ENCODE measurements at regions not wholly inside any gene's neighbourhood (a gene's known extent, or its start where the extent isn't known, plus 50 kb on each side); places are given as distances from the start of the nearest gene placed in this dataset.

DNA sequence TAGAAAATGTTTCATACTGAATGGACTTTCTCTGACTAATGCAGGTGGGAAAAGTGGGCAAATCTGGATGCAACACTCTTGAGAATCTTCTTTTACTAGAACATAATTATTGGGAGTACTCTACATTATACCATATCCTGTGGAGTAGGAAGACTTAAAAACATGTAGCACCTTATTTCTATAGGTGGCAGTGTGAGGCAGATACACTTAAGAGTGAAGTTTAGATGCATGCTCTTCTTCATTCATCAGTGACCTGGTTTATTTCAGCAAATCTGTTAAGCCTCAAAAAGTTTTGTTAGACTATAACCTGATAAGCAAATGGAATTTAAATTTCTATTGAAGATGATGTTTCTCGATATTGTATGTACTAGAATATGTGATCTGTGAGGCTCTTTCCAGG lies 1087.1 kb upstream of the LRRN3 start:
- Histone ChIP-seq H3K36me3 (ENCODE audit: control insufficient read depth in 3 of 3, insufficient read depth in 3 of 3, low read length in 3 of 3) (no peaks in the 10 kb centered on the region), H3K4me3 (ENCODE audit: low read length in 3 of 3) (no peak overlapping the region), H3K27me3 (ENCODE audit: control insufficient read depth in 3 of 3, insufficient read depth in 3 of 3, low read length in 3 of 3) (no peaks in the 10 kb centered on the region), H3K27ac (ENCODE audit: low read depth, low read length) (no peak overlapping the region), H3K9ac (ENCODE audit: low read depth in 1 of 3, low read length in 3 of 3) (no peak overlapping the region), H3K9me3 (ENCODE audit: control insufficient read depth in 3 of 3, low read length in 3 of 3) (no peaks in the 10 kb centered on the region), H3K4me1 (ENCODE audit: control insufficient read depth in 3 of 3, insufficient read depth in 3 of 3, low read length in 3 of 3) (no peaks in the 10 kb centered on the region)

DNA sequence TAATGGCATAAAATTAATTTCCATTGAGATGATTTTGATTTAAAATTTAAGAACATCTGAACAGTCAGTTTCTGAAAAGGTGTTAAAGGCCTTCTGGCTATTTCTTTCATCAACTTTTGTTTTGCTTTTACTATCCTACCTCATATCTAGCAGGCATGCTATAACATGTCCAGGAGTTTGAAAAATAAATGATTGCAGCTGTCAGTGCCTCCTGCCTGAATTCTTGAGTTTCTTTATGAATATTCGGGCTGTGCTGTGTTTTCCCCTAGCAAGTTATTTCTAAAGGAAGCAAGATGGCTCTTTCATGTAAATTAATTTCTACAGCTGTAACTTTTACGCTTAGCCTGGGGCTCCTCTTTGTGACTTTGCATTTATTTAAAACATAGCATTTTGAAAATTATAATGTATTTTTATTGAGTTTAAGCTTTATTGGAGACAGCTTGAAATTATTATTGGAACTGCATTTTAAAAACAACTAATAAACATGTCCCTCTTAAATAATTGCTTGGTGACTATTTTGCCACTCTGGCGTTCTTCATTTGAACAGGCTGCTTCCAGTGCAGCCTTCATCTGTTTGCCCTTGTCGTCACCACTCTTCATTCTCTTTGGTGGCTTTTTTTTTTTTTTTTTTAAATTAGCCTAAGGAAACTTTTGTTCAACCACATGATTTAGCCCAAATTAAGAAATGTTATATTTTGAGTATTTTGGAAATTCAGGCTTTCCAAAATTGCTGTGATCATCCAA lies 1083.4 kb upstream of the LRRN3 start:
- Histone ChIP-seq H3K36me3 (ENCODE audit: control insufficient read depth in 3 of 3, insufficient read depth in 3 of 3, low read length in 3 of 3) (no peaks in the 10 kb centered on the region), H3K9ac (ENCODE audit: low read depth in 1 of 3, low read length in 3 of 3) (no peak overlapping the region), H3K27me3 (ENCODE audit: control insufficient read depth in 3 of 3, insufficient read depth in 3 of 3, low read length in 3 of 3) (no peaks in the 10 kb centered on the region), H3K4me1 (ENCODE audit: control insufficient read depth in 3 of 3, insufficient read depth in 3 of 3, low read length in 3 of 3) (no peaks in the 10 kb centered on the region), H3K27ac (ENCODE audit: low read depth, low read length) (no peak overlapping the region), H3K9me3 (ENCODE audit: control insufficient read depth in 3 of 3, low read length in 3 of 3) (no peaks in the 10 kb centered on the region), H3K4me3 (ENCODE audit: low read length in 3 of 3) (no peak overlapping the region)

DNA sequence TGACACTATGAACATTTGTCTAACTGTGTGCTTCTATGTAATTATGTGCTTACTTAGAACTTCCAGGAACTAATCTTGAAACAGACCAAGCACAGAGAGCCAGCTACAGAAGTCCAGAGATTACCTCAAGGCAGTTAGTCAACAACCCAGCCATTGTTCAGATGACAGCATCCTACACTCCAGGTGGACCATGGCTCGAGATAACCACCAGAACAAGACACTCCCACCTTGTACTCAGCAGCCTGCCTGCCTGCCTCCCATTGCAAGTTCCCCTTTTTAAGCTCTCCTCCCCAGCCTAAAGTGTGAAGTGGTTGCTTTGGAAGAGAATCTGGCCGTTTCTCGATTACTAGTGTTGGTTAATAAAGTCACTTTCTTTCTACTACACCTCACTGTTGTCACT lies 1080.6 kb upstream of the LRRN3 start:
- no peaks in the 10 kb centered on the region for H3K9me3 ChIP-seq (ENCODE audit: control insufficient read depth in 3 of 3, low read length in 3 of 3)
- no peak overlapping the region for H3K9ac ChIP-seq (ENCODE audit: low read depth in 1 of 3, low read length in 3 of 3)
- H3K4me3 ChIP-seq (ENCODE audit: low read length in 3 of 3), result no peak overlapping the region
- H3K4me1 ChIP-seq (ENCODE audit: control insufficient read depth in 3 of 3, insufficient read depth in 3 of 3, low read length in 3 of 3), result no peaks in the 10 kb centered on the region
- no peaks in the 10 kb centered on the region for H3K27me3 ChIP-seq (ENCODE audit: control insufficient read depth in 3 of 3, insufficient read depth in 3 of 3, low read length in 3 of 3)
- H3K36me3 ChIP-seq (ENCODE audit: control insufficient read depth in 3 of 3, insufficient read depth in 3 of 3, low read length in 3 of 3), result no peaks in the 10 kb centered on the region
- H3K27ac ChIP-seq (ENCODE audit: low read depth, low read length), result no peak overlapping the region

DNA sequence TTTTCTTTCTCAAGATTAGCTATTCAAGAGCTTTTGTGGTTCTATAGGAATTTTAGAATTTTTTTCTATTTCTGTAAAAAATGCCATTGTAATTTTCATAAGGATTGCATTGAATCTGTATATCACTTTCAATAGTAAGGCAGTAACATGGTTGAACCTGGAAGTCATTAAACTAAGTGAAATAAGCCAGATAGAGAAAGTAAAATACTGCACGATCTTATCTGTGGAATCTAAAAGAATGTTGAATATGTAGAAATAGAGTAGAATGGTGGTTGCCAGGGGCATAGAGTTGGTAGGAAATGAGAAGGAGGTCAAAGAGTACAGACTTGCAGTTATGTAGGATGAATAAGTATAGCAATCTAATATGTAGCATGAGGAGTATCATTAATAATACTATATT lies 1073.5 kb upstream of the LRRN3 start:
- Histone ChIP-seq H3K4me1 (ENCODE audit: control insufficient read depth in 3 of 3, insufficient read depth in 3 of 3, low read length in 3 of 3) (no peaks in the 10 kb centered on the region), H3K4me3 (ENCODE audit: low read length in 3 of 3) (no peak overlapping the region), H3K9ac (ENCODE audit: low read depth in 1 of 3, low read length in 3 of 3) (no peak overlapping the region), H3K27me3 (ENCODE audit: control insufficient read depth in 3 of 3, insufficient read depth in 3 of 3, low read length in 3 of 3) (no peaks in the 10 kb centered on the region), H3K36me3 (ENCODE audit: control insufficient read depth in 3 of 3, insufficient read depth in 3 of 3, low read length in 3 of 3) (no peaks in the 10 kb centered on the region), H3K9me3 (ENCODE audit: control insufficient read depth in 3 of 3, low read length in 3 of 3) (no peaks in the 10 kb centered on the region), H3K27ac (ENCODE audit: low read depth, low read length) (no peak overlapping the region)

DNA sequence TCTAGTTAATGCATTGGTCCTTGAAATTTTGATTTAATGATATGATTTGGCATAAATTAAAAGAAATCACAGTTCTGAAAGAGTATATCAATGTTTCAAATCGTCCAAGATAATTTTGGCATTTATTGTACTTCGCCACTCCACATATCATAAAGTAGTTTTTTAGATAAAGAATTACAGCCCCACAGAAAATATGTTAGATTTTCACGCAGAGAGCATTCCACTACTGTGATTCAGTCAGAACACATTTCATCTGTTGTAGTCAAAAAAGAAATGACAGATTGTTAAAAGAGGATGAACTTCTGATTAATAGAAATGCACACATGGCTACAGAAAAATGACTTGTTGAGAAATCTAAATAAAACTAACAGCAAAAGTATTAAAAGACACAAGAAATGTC lies 1063.5 kb upstream of the LRRN3 start:
- Histone ChIP-seq H3K9me3 (ENCODE audit: control insufficient read depth in 3 of 3, low read length in 3 of 3) (no peaks in the 10 kb centered on the region), H3K4me1 (ENCODE audit: control insufficient read depth in 3 of 3, insufficient read depth in 3 of 3, low read length in 3 of 3) (no peaks in the 10 kb centered on the region), H3K27ac (ENCODE audit: low read depth, low read length) (no peak overlapping the region), H3K9ac (ENCODE audit: low read depth in 1 of 3, low read length in 3 of 3) (no peak overlapping the region), H3K36me3 (ENCODE audit: control insufficient read depth in 3 of 3, insufficient read depth in 3 of 3, low read length in 3 of 3) (no peaks in the 10 kb centered on the region), H3K4me3 (ENCODE audit: low read length in 3 of 3) (no peak overlapping the region), H3K27me3 (ENCODE audit: control insufficient read depth in 3 of 3, insufficient read depth in 3 of 3, low read length in 3 of 3) (no peaks in the 10 kb centered on the region)

DNA sequence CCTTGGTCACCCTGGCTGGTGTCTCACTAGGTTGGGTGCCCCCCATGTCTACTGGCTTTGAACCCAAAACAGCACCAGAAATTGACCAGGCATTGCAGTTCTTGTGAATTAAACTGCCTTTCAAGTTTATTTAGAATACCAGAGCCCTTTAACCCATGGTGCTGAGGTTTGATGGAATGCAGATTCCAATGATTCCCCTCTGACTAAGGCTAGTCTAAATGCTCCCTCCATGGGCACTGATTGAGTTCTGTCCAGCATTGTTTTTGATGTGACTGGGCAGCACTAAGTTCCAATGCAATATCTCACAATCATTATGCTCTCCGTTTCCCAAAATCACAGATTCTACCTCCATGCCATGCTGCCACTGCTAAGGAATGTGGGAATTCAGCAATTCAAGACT lies 1047.4 kb upstream of the LRRN3 start:
- Histone ChIP-seq H3K27me3 (ENCODE audit: control insufficient read depth in 3 of 3, insufficient read depth in 3 of 3, low read length in 3 of 3) (no peaks in the 10 kb centered on the region), H3K36me3 (ENCODE audit: control insufficient read depth in 3 of 3, insufficient read depth in 3 of 3, low read length in 3 of 3) (no peaks in the 10 kb centered on the region), H3K9ac (ENCODE audit: low read depth in 1 of 3, low read length in 3 of 3) (no peak overlapping the region), H3K27ac (ENCODE audit: low read depth, low read length) (no peak overlapping the region), H3K4me1 (ENCODE audit: control insufficient read depth in 3 of 3, insufficient read depth in 3 of 3, low read length in 3 of 3) (no peaks in the 10 kb centered on the region), H3K9me3 (ENCODE audit: control insufficient read depth in 3 of 3, low read length in 3 of 3) (no peaks in the 10 kb centered on the region), H3K4me3 (ENCODE audit: low read length in 3 of 3) (no peak overlapping the region)

DNA sequence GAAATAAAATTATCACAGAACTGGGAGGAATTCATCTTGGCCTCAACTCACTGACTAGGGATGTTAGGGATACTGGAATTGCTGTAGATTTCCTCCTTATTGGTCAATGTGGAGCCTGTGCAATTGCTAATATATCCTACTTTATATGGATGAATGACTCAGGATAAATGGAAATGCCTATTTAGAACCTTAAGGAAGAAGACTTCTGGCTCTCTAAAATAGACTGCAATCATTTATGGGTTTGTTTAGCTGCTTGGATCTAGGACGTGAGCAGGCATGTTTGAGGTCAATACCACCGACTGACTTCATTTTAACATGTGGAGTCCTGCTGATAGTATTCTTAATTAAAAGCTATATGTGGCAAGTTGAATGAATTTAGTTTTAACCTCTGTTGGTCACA lies 1040.1 kb upstream of the LRRN3 start:
- H3K36me3 ChIP-seq (ENCODE audit: control insufficient read depth in 3 of 3, insufficient read depth in 3 of 3, low read length in 3 of 3), result no peaks in the 10 kb centered on the region
- H3K9ac ChIP-seq (ENCODE audit: low read depth in 1 of 3, low read length in 3 of 3), result no peak overlapping the region
- peaks cover 0 to 2% (median 0%) of the 10 kb centered on the region in 3 donors for H3K9me3 ChIP-seq (ENCODE audit: control insufficient read depth in 3 of 3, low read length in 3 of 3)
- no peak overlapping the region for H3K27ac ChIP-seq (ENCODE audit: low read depth, low read length)
- no peak overlapping the region for H3K4me3 ChIP-seq (ENCODE audit: low read length in 3 of 3)
- no peaks in the 10 kb centered on the region for H3K4me1 ChIP-seq (ENCODE audit: control insufficient read depth in 3 of 3, insufficient read depth in 3 of 3, low read length in 3 of 3)
- H3K27me3 ChIP-seq (ENCODE audit: control insufficient read depth in 3 of 3, insufficient read depth in 3 of 3, low read length in 3 of 3), result no peaks in the 10 kb centered on the region

DNA sequence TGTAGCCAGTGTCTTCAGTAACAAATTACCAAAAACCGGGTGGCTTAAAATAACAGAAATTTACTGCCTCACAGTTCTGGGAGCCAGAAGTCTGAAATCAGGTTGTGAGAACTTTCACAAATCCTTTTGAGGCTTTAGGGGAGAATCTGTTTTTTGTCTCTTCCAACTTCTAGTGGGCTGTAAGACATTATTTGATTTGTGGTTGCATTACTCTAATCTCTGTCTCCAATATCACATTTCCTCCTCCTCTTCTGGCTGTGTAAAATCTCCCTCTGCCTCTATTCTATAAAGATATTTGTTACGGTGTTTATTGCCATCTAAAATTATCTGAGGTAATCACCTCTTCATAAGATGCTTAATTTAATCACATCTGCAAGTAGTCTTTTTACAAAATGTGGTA lies 1039.6 kb upstream of the LRRN3 start:
- Histone ChIP-seq H3K9ac (ENCODE audit: low read depth in 1 of 3, low read length in 3 of 3) (no peak overlapping the region), H3K27ac (ENCODE audit: low read depth, low read length) (no peak overlapping the region), H3K9me3 (ENCODE audit: control insufficient read depth in 3 of 3, low read length in 3 of 3) (peaks cover 0 to 2% (median 0%) of the 10 kb centered on the region in 3 donors), H3K27me3 (ENCODE audit: control insufficient read depth in 3 of 3, insufficient read depth in 3 of 3, low read length in 3 of 3) (no peaks in the 10 kb centered on the region), H3K4me3 (ENCODE audit: low read length in 3 of 3) (no peak overlapping the region), H3K4me1 (ENCODE audit: control insufficient read depth in 3 of 3, insufficient read depth in 3 of 3, low read length in 3 of 3) (no peaks in the 10 kb centered on the region), H3K36me3 (ENCODE audit: control insufficient read depth in 3 of 3, insufficient read depth in 3 of 3, low read length in 3 of 3) (no peaks in the 10 kb centered on the region)

DNA sequence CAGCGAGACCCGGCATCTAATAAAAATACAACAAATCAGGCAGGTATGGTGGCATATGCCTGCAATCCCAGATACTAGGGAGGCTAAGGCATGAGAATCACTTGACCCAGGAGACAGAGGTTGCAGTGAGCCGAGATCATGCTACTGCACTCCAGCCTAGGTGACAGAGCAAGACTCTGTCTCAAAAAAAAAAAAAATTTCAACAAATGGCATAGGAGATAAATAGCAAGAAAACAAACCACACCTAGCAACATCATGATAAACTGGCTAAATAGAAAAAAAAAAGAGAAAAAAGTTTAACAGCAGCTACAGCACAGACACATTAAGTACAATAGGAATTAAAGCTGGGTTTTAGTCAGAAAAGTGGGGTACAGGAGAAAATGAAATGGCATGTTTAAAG lies 1034.6 kb upstream of the LRRN3 start:
- Histone ChIP-seq H3K27me3 (ENCODE audit: control insufficient read depth in 3 of 3, insufficient read depth in 3 of 3, low read length in 3 of 3) (no peaks in the 10 kb centered on the region), H3K36me3 (ENCODE audit: control insufficient read depth in 3 of 3, insufficient read depth in 3 of 3, low read length in 3 of 3) (no peaks in the 10 kb centered on the region), H3K9me3 (ENCODE audit: control insufficient read depth in 3 of 3, low read length in 3 of 3) (no peaks in the 10 kb centered on the region), H3K4me3 (ENCODE audit: low read length in 3 of 3) (no peak overlapping the region), H3K9ac (ENCODE audit: low read depth in 1 of 3, low read length in 3 of 3) (no peak overlapping the region), H3K27ac (ENCODE audit: low read depth, low read length) (no peak overlapping the region), H3K4me1 (ENCODE audit: control insufficient read depth in 3 of 3, insufficient read depth in 3 of 3, low read length in 3 of 3) (no peaks in the 10 kb centered on the region)

DNA sequence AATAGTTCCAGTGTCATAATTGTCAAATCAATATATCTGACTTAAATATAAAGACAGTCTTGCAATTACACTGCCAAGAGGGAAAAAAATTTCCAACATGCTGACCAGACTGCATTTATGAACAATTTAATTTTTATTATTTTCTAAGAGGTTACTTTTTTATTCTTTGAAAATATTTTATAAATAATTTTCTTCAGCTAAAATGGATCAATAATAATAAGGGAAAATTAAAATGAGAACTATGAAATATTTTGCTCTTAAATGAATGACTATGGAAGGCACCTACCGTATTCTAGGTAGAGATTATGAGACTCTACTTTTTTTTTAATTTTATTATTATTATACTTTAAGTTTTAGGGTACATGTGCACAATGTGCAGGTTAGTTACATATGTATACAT lies 1032.5 kb upstream of the LRRN3 start:
- no peaks in the 10 kb centered on the region for H3K4me1 ChIP-seq (ENCODE audit: control insufficient read depth in 3 of 3, insufficient read depth in 3 of 3, low read length in 3 of 3)
- no peaks in the 10 kb centered on the region for H3K36me3 ChIP-seq (ENCODE audit: control insufficient read depth in 3 of 3, insufficient read depth in 3 of 3, low read length in 3 of 3)
- H3K27me3 ChIP-seq (ENCODE audit: control insufficient read depth in 3 of 3, insufficient read depth in 3 of 3, low read length in 3 of 3), result no peaks in the 10 kb centered on the region
- no peak overlapping the region for H3K4me3 ChIP-seq (ENCODE audit: low read length in 3 of 3)
- no peaks in the 10 kb centered on the region for H3K9me3 ChIP-seq (ENCODE audit: control insufficient read depth in 3 of 3, low read length in 3 of 3)
- H3K9ac ChIP-seq (ENCODE audit: low read depth in 1 of 3, low read length in 3 of 3), result no peak overlapping the region
- no peak overlapping the region for H3K27ac ChIP-seq (ENCODE audit: low read depth, low read length)
